ENCODE measurements at regions not wholly inside any gene's neighbourhood (a gene's known extent, or its start where the extent isn't known, plus 50 kb on each side); places are given as distances from the start of the nearest gene placed in this dataset.

DNA sequence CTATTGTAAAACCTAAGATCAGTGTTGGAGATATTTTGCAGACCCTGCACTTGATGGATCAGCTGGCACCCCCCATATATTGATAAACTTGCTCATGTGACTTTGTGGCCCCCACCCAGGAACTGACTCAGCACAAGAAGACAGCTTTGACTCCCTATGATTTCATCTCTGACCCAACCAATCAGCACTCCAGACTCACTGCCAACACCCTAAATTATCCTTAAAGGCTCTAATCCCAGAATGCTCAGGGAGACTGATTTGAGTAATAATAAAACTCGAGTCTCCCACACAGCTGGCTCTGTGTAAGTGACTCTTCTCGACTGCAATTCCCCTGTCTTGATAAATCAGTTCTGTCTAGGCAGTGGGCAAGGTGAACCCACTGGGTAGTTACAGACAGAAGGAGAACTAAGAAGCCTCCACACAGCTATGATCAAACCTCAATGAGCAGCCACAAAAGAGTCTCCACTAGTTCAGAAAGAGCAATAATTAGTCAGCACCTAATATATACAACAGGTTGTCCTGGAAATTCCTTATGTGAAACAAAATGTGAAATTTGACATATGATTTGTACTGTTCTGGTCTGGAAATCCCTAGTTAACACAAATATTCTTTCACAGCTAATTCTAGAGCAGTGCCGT is 52.2 kb downstream of the ACTL7B start:
- Histone ChIP-seq H3K27me3 (ENCODE audit: control insufficient read depth, insufficient read depth, low read length) (no peaks in the 10 kb centered on the region), H3K36me3 (ENCODE audit: control insufficient read depth, insufficient read depth, low read length) (no peaks in the 10 kb centered on the region), H3K27ac (ENCODE audit: low read depth, low read length) (no peak overlapping the region), H3K9me3 (ENCODE audit: control insufficient read depth, insufficient read depth, low read length) (no peaks in the 10 kb centered on the region), H3K4me1 (ENCODE audit: control insufficient read depth, insufficient read depth, low read length) (no peaks in the 10 kb centered on the region), H3K4me3 (ENCODE audit: low read depth, low read length) (no peak overlapping the region)
- WGBS (ENCODE audit: insufficient coverage): no CpG with 5 or more reads among the region's 3 CpGs
- no peak for DNase-seq (ENCODE audit: low read depth in 4 of 6, low spot score in 6 of 6)

GRCh38 chr9:108802967-108803366 is 52.8 kb downstream of the ACTL7B start:
- 100% methylated on average over 1 of the region's 4 CpGs for WGBS (ENCODE audit: insufficient coverage)
- DNase-seq (ENCODE audit: low read depth in 4 of 6, low spot score in 6 of 6): no peak
- Histone ChIP-seq H3K36me3 (ENCODE audit: control insufficient read depth, insufficient read depth, low read length) (no peaks in the 10 kb centered on the region), H3K4me3 (ENCODE audit: low read depth, low read length) (no peak overlapping the region), H3K9me3 (ENCODE audit: control insufficient read depth, insufficient read depth, low read length) (no peaks in the 10 kb centered on the region), H3K27ac (ENCODE audit: low read depth, low read length) (no peak overlapping the region), H3K4me1 (ENCODE audit: control insufficient read depth, insufficient read depth, low read length) (no peaks in the 10 kb centered on the region), H3K27me3 (ENCODE audit: control insufficient read depth, insufficient read depth, low read length) (no peaks in the 10 kb centered on the region)

DNA sequence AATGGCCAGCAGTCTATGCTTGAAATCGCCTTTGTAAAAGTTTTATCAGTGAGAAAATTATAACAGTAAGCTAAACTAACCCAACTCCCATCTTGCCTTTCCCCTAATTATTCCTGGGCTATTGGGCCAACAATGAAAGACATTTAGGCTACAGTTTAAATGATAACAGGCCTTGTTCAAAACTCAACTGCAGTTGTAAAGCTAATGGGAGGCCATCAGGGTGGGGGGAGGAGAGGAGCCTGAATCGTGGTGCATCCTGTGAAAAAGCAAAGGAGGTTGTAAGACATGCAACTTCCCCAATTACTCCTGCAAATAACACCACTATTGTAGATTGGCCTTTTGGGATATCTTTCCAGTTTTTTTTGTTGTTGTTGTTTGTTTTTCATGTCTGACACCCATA is 53.8 kb downstream of the ACTL7B start:
- Histone ChIP-seq H3K9me3 (ENCODE audit: control insufficient read depth, insufficient read depth, low read length) (no peaks in the 10 kb centered on the region), H3K27ac (ENCODE audit: low read depth, low read length) (no peak overlapping the region), H3K4me3 (ENCODE audit: low read depth, low read length) (no peak overlapping the region), H3K4me1 (ENCODE audit: control insufficient read depth, insufficient read depth, low read length) (no peaks in the 10 kb centered on the region), H3K27me3 (ENCODE audit: control insufficient read depth, insufficient read depth, low read length) (no peaks in the 10 kb centered on the region), H3K36me3 (ENCODE audit: control insufficient read depth, insufficient read depth, low read length) (no peaks in the 10 kb centered on the region)
- no CpG with 5 or more reads among the region's 2 CpGs for WGBS (ENCODE audit: insufficient coverage)
- DNase-seq (ENCODE audit: low read depth in 4 of 6, low spot score in 6 of 6): no peak

- Histone ChIP-seq H3K4me3 (ENCODE audit: low read depth, low read length) (no peak overlapping the region), H3K36me3 (ENCODE audit: control insufficient read depth, insufficient read depth, low read length) (no peaks in the 10 kb centered on the region), H3K4me1 (ENCODE audit: control insufficient read depth, insufficient read depth, low read length) (no peaks in the 10 kb centered on the region), H3K9me3 (ENCODE audit: control insufficient read depth, insufficient read depth, low read length) (no peaks in the 10 kb centered on the region), H3K27me3 (ENCODE audit: control insufficient read depth, insufficient read depth, low read length) (no peaks in the 10 kb centered on the region), H3K27ac (ENCODE audit: low read depth, low read length) (no peak overlapping the region)
- WGBS (ENCODE audit: insufficient coverage): 77% methylated on average over 3 of the region's 3 CpGs
- no peak for DNase-seq (ENCODE audit: low read depth in 4 of 6, low spot score in 6 of 6)
These were observed 55.1 kb downstream of the ACTL7B start for GRCh38 chr9:108800632-108801099.

DNA sequence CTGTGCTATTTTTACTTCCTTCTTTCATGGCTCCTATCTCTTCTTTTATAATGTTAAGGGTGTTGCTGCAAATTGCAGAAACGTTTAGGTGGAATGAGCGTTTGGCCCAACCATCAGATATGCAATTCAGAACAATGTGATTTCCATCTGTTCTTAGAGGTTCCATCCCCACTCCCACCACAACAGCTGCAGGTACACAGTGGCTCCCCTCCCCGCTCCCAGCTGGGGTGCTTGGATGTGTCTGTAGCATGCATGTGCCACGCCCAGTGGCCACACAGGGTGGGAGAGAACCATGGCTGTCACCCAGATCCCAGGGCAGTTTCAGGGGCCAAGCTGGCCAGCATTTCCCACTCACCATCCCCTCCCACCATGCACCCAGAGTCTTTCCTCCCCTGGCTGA is 62.2 kb downstream of the ACTL7B start:
- H3K4me1 ChIP-seq (ENCODE audit: control insufficient read depth, insufficient read depth, low read length): no peaks in the 10 kb centered on the region
- WGBS (ENCODE audit: insufficient coverage): 100% methylated on average over 2 of the region's 4 CpGs

DNA sequence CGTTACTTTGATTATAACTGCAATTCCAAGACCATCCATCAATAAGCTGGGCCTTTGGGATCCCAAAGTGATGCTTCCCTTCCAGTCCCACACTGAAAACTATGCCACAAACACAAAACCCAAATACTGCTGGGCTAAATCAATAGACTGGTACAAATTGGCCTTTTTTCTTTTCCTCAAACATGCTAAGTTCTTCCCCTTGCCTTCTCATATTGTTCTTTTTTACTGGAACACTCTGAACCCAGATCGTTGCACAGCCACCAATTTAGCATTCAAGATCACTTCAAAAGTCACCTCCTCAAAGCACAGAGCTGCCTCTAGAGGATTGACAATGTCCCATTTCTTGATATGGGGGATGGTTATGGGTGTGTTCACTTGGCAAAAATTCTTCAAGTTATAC is 66.0 kb downstream of the ACTL7B start:
- H3K4me1 ChIP-seq (ENCODE audit: control insufficient read depth, insufficient read depth, low read length): no peaks in the 10 kb centered on the region
- H3K27ac ChIP-seq (ENCODE audit: low read depth, low read length): no peak overlapping the region
- 100% methylated on average over 1 of the region's 2 CpGs for WGBS (ENCODE audit: insufficient coverage)
- H3K36me3 ChIP-seq (ENCODE audit: control insufficient read depth, insufficient read depth, low read length): no peaks in the 10 kb centered on the region
- H3K9me3 ChIP-seq (ENCODE audit: control insufficient read depth, insufficient read depth, low read length): peaks cover 2% of the 10 kb centered on the region
- no peak overlapping the region for H3K4me3 ChIP-seq (ENCODE audit: low read depth, low read length)
- no peak for DNase-seq (ENCODE audit: low read depth in 4 of 6, low spot score in 6 of 6)
- H3K27me3 ChIP-seq (ENCODE audit: control insufficient read depth, insufficient read depth, low read length): no peaks in the 10 kb centered on the region

More for the DNA sequence above, 62.2 kb downstream of the ACTL7B start:
- no peaks in the 10 kb centered on the region for H3K9me3 ChIP-seq (ENCODE audit: control insufficient read depth, insufficient read depth, low read length)
- no peak overlapping the region for H3K27ac ChIP-seq (ENCODE audit: low read depth, low read length)
- H3K27me3 ChIP-seq (ENCODE audit: control insufficient read depth, insufficient read depth, low read length): no peaks in the 10 kb centered on the region
- no peaks in the 10 kb centered on the region for H3K36me3 ChIP-seq (ENCODE audit: control insufficient read depth, insufficient read depth, low read length)
- no peak for DNase-seq (ENCODE audit: low read depth in 4 of 6, low spot score in 6 of 6)
- H3K4me3 ChIP-seq (ENCODE audit: low read depth, low read length): no peak overlapping the region

DNA sequence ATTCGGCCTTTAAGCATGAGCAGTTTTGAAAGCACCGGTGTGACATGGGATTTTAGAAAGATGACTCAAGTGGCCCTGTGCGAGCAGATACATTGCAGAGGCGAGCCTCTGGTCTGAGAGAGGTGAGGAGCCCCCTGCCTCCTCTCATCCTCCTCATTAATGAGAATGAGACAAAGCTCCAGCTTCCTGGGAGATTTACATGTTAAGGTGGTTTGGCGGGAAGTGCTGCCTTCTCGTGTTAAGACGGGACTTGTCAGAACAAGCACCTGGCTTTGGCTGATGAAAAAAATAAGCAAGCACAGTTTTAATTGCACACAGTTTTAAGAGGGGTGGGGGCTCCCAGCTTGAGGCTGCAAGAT is 68.1 kb downstream of the ACTL7B start:
- H3K4me3 ChIP-seq (ENCODE audit: low read depth, low read length): no peak overlapping the region
- no peaks in the 10 kb centered on the region for H3K36me3 ChIP-seq (ENCODE audit: control insufficient read depth, insufficient read depth, low read length)
- H3K9me3 ChIP-seq (ENCODE audit: control insufficient read depth, insufficient read depth, low read length): peaks cover 2% of the 10 kb centered on the region
- no peaks in the 10 kb centered on the region for H3K4me1 ChIP-seq (ENCODE audit: control insufficient read depth, insufficient read depth, low read length)
- no peak overlapping the region for H3K27ac ChIP-seq (ENCODE audit: low read depth, low read length)
- 85% methylated on average over 5 of the region's 7 CpGs for WGBS (ENCODE audit: insufficient coverage)
- DNase-seq (ENCODE audit: low read depth in 4 of 6, low spot score in 6 of 6): no peak
- H3K27me3 ChIP-seq (ENCODE audit: control insufficient read depth, insufficient read depth, low read length): no peaks in the 10 kb centered on the region

DNA sequence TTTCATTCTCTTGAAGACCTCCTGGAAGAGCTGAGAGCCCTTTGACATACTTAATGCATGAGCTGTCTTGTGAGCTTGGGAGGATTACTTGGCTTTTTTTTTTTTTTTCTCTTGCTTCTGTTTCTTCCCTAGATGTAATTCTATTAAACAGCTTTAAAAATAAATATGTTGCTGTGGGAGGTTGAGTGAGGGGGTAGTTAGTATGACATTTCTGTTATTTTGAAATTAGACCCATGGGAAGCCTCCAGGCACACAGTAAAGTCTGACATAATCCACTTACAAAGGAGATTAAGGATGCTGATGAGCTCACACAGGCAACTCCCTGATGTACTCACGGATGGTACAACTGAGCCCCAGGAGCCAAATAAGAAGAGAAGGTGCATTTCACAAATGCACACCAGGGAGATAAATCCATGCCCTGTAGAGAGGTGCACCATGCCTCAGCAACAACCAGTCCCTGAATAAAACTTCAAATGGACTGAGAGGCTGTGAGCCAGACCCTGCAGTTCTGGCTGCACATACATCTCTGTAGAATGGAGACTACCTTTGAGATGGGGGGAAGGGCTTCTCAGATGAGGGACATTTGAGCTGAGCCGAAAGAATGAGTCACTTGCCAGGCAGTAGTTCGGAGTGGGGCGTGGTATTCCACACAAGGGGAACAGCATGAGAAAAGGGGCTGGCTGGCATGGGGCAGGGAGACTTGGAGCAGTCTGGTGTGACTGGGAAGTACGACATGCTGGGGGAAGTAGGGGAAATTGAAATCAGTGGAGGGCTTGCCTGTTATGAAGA is 68.7 kb downstream of the ACTL7B start:
- no peaks in the 10 kb centered on the region for H3K4me1 ChIP-seq (ENCODE audit: control insufficient read depth, insufficient read depth, low read length)
- H3K9me3 ChIP-seq (ENCODE audit: control insufficient read depth, insufficient read depth, low read length): peaks cover 2% of the 10 kb centered on the region
- H3K36me3 ChIP-seq (ENCODE audit: control insufficient read depth, insufficient read depth, low read length): no peaks in the 10 kb centered on the region
- no peak overlapping the region for H3K27ac ChIP-seq (ENCODE audit: low read depth, low read length)
- H3K4me3 ChIP-seq (ENCODE audit: low read depth, low read length): no peak overlapping the region
- WGBS (ENCODE audit: insufficient coverage): 79% methylated on average over 5 of the region's 5 CpGs
- DNase-seq (ENCODE audit: low read depth in 4 of 6, low spot score in 6 of 6): peak in 1 of 6 donors; percentile 52
- H3K27me3 ChIP-seq (ENCODE audit: control insufficient read depth, insufficient read depth, low read length): no peaks in the 10 kb centered on the region

GRCh38 chr9:108786322-108786721 is 69.5 kb downstream of the ACTL7B start:
- DNase-seq (ENCODE audit: low read depth in 4 of 6, low spot score in 6 of 6): no peak
- no peaks in the 10 kb centered on the region for H3K36me3 ChIP-seq (ENCODE audit: control insufficient read depth, insufficient read depth, low read length)
- H3K4me1 ChIP-seq (ENCODE audit: control insufficient read depth, insufficient read depth, low read length): peaks cover 3% of the 10 kb centered on the region
- H3K27me3 ChIP-seq (ENCODE audit: control insufficient read depth, insufficient read depth, low read length): no peaks in the 10 kb centered on the region
- no peak overlapping the region for H3K27ac ChIP-seq (ENCODE audit: low read depth, low read length)
- no CpG with 5 or more reads among the region's 4 CpGs for WGBS (ENCODE audit: insufficient coverage)
- no peak overlapping the region for H3K4me3 ChIP-seq (ENCODE audit: low read depth, low read length)
- peaks cover 2% of the 10 kb centered on the region for H3K9me3 ChIP-seq (ENCODE audit: control insufficient read depth, insufficient read depth, low read length)

- Histone ChIP-seq H3K4me3 (ENCODE audit: low read depth, low read length) (no peak overlapping the region), H3K4me1 (ENCODE audit: control insufficient read depth, insufficient read depth, low read length) (peaks cover 8% of the 10 kb centered on the region), H3K36me3 (ENCODE audit: control insufficient read depth, insufficient read depth, low read length) (no peaks in the 10 kb centered on the region), H3K9me3 (ENCODE audit: control insufficient read depth, insufficient read depth, low read length) (peaks cover 2% of the 10 kb centered on the region), H3K27ac (ENCODE audit: low read depth, low read length) (no peak overlapping the region), H3K27me3 (ENCODE audit: control insufficient read depth, insufficient read depth, low read length) (no peaks in the 10 kb centered on the region)
- WGBS (ENCODE audit: insufficient coverage): no CpG with 5 or more reads among the region's 3 CpGs
- DNase-seq (ENCODE audit: low read depth in 4 of 6, low spot score in 6 of 6): no peak
These were observed 70.8 kb downstream of the ACTL7B start for GRCh38 chr9:108784998-108785397.
